ENCODE measurements at regions not wholly inside any gene's neighbourhood (a gene's known extent, or its start where the extent isn't known, plus 50 kb on each side); places are given as distances from the start of the nearest gene placed in this dataset.

DNA sequence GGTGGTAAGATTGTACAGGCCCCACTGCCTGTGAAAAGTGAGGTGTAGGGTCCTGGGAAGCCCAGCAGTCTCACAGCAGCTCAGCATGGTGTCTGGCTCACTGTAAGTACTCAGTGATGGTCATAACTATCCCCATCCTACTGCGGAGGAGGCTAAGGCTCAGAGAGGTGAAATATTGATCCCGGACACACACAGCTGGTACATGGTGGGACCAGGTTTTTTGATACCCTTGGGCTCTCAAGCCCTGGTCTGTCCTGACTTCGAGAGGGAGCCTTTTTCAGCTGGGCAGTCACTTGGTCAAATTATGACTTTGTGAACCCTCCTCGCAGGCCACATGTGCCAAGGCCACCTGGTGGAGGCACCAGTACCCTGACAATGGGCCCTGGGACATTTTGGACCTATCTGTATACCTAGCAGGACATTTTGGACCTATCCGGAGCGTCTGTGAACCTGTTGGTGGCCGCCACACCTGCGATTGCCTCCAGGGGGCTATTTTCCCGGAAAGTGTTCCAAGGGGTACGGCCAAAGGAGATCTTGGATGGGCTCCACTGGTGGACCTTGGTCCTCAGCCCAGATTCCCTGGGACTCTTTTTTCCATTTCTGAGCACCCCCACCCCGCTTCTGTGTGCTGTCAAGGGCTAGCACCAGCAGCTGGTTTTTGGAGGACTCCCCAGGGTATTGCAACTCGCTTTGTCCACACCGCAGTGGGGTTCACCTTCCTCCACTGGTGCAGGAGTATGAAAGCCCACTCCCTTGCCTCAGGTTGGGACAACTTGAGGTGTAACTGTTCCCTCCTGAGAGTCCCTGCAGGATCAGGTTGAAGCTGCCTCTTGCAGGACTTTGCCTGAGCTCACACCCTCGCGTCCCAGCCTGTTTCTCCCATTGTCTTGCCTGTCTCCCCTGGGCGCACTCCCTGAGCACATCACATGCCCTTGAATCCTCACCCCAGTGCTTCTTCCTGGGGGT lies 83.6 kb upstream of the NKD1 start:
- H3K36me3 ChIP-seq, result no peaks in the 10 kb centered on the region
- no peak for DNase-seq (ENCODE audit: low read depth in 1 of 2, low spot score in 2 of 2)

DNA sequence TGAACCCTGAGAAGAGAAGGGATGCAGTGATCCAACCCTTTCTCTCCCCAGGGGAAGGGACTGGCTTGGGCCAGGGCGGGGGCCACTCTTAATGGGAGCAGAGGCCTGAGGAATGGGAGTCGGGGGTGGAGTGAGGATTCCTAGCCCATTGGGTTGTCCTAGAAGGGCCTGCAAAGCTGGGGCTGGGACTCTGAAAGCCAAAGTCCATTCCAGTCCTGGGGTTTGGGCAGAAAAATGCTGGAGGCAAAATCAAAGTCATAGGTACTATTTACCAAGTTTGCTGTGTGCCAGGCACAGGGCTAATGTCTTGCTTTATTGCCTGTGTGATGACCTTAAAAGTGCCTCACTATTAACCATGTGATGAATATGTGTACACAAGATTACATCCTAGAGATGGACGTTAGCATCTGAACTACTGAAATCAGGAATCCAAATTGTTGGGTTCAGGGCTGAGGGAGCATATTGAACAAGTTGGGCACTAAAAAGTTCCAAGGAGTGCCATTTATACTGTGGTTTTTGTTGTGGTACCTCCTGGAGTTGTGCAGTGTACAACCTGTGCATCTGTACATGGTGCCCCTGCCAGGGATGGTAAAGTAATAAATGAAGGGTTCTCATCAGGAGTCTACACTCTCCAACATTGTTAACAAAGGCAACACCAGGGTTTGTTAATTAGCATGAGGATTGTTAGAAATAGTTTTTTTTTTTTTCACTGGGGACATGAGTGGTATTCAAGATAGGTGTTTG lies 84.4 kb upstream of the NKD1 start:
- Histone ChIP-seq H3K27ac (no peak overlapping the region), H3K36me3 (no peaks in the 10 kb centered on the region), H3K9me3 (replicated peaks) (no peaks in the 10 kb centered on the region), H3K4me3 (no peak overlapping the region), H3K27me3 (replicated peaks) (peaks cover 26% of the 10 kb centered on the region), H3K4me1 (replicated peaks) (no peaks in the 10 kb centered on the region)
- DNase-seq (ENCODE audit: low read depth in 1 of 2, low spot score in 2 of 2), result no peak

More for the DNA sequence above, 83.6 kb upstream of the NKD1 start:
- Histone ChIP-seq H3K9me3 (replicated peaks) (no peaks in the 10 kb centered on the region), H3K4me1 (replicated peaks) (no peaks in the 10 kb centered on the region), H3K27me3 (replicated peaks) (peaks cover 28% of the 10 kb centered on the region), H3K4me3 (no peak overlapping the region), H3K27ac (no peak overlapping the region)

DNA sequence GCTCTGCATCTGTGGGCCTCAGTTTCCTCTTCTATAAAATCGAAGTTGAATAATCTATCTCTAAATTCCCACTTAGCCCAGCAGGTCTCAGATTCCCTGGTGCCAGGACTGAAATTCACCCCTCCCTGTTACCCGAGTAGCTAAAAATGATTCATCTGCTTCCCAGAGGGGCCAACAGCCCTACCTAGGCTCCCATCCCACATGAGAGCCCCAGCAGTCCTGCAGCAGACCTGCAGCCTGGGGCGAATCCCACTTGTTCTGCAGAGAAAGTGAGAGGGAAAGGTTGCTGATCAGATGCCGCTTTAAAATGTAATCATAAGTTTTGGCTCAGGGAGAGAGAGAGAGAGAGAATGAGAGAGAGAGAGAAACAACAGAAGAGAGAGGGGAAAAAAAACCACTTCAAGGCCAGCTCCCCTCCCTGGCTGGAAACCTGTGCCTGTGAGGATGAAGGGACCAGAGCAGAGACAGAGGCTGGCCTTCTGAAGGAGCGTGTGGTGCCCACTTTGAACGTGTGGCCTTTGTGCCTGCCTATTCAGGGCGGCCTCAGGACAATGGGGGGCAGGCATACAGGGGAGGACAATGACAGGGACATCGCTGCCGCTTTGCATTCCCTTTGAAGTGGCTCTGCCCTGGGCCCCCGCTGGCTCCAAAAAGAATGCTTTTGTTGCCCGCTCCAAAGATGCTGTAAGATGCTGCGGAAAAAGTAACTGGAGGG lies 85.2 kb upstream of the NKD1 start:
- no peaks in the 10 kb centered on the region for H3K36me3 ChIP-seq
- H3K27ac ChIP-seq, result no peak overlapping the region
- peaks cover 27% of the 10 kb centered on the region for H3K27me3 ChIP-seq (replicated peaks)
- no peak overlapping the region for H3K4me3 ChIP-seq
- DNase-seq (ENCODE audit: low read depth in 1 of 2, low spot score in 2 of 2), result no peak
- no peaks in the 10 kb centered on the region for H3K4me1 ChIP-seq (replicated peaks)
- H3K9me3 ChIP-seq (replicated peaks), result no peaks in the 10 kb centered on the region

DNA sequence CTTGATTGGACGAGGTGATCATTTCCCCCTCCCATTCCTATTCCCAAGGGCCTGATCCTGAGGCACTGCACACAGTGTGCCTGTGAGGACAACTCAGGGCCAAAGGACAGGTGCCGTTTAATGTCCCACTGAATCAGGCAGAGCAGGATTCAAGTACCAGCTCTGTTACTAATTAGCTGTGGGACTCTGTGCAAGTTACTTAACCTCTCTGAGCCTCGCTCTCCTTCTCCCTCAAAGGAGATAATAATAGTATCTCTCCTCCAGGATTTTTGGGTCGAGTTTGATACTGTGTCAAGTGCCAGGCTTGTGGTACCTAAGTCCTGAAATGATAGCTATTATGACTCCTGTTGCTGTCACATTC lies 86.8 kb upstream of the NKD1 start:
- H3K4me3 ChIP-seq, result no peak overlapping the region
- H3K4me1 ChIP-seq (replicated peaks), result no peaks in the 10 kb centered on the region
- peaks cover 19% of the 10 kb centered on the region for H3K27me3 ChIP-seq (replicated peaks)
- no peaks in the 10 kb centered on the region for H3K9me3 ChIP-seq (replicated peaks)
- H3K27ac ChIP-seq, result no peak overlapping the region
- DNase-seq (ENCODE audit: low read depth in 1 of 2, low spot score in 2 of 2), result no peak
- H3K36me3 ChIP-seq, result no peaks in the 10 kb centered on the region

DNA sequence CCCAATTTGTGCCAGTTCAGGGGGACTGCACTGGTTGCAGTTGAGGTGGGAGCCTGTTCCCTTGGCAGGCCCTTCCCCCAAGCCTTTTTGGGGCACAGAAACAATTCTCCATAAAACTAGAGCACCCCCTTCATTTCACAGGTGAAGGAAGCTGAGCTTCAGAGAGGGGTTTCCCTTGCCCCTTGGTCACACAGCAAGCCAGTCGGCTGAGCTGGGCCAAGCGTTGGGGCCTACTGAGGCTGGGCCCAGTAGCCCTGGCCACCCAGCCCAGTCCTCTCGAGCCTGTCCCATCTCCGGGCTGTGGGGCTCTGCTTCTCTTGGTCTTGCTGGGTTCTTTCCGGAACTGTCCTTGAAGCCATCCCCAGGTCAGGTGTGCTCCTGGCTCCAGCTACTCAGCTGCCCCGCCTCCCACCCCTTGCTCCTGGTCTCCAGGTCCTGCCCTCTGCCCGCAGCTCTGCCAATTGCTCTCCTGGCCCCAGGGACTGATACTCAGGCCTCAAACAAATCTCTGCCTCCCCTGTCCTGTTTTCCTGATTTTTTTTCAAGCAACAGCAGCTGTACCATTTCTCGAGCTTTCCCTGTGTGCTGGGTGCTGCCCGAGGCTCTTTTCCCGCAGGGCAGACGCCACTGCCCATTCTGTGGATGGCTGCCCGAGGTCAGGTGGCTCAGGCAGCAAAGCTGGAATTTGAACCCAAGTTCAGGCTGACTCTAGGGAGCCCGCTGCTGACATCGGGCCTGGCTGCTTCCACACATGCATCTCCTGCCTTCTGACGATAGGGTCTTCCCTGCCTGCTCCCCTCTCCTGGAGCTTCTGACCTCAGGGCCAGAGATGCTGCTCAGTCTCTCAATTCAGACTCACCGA lies 87.4 kb upstream of the NKD1 start:
- no peak overlapping the region for H3K4me3 ChIP-seq

DNA sequence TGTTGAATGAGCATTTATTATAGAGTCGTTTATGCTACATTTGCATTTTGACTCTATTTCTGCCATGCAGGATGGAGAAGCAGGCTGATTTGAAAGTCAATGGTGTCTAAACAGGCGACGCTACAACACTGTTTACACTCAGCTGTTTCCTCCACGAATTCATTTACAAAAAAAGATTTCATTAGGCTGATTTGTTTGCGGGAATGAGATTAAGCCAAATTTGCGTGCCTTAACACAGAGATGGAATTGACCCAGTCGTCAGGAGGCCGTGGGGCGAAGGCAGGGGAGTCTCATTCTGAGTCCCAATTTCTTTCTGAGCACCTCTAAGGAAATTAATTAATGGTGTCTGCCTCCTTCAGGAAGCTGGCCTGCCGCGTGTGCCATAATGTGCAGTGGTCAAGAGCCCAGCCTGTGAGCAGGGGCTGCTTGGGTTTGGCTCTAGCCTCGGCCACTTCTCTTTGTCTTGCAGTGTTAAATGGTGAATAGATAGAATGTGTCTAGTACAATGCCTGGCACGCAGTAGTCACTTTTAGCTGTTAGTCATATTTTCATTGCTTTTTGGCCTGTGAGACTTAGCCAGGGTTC lies 88.6 kb upstream of the NKD1 start:
- no peak for DNase-seq (ENCODE audit: low read depth in 1 of 2, low spot score in 2 of 2)
- no peak overlapping the region for H3K27ac ChIP-seq
- no peaks in the 10 kb centered on the region for H3K36me3 ChIP-seq
- H3K4me1 ChIP-seq (replicated peaks), result no peaks in the 10 kb centered on the region
- H3K27me3 ChIP-seq (replicated peaks), result peaks cover 18% of the 10 kb centered on the region
- H3K9me3 ChIP-seq (replicated peaks), result no peaks in the 10 kb centered on the region
- no peak overlapping the region for H3K4me3 ChIP-seq

More for the DNA sequence above, 87.4 kb upstream of the NKD1 start:
- Histone ChIP-seq H3K36me3 (no peaks in the 10 kb centered on the region), H3K9me3 (replicated peaks) (no peaks in the 10 kb centered on the region), H3K27ac (no peak overlapping the region), H3K4me1 (replicated peaks) (no peaks in the 10 kb centered on the region), H3K27me3 (replicated peaks) (peaks cover 18% of the 10 kb centered on the region)
- no peak for DNase-seq (ENCODE audit: low read depth in 1 of 2, low spot score in 2 of 2)

DNA sequence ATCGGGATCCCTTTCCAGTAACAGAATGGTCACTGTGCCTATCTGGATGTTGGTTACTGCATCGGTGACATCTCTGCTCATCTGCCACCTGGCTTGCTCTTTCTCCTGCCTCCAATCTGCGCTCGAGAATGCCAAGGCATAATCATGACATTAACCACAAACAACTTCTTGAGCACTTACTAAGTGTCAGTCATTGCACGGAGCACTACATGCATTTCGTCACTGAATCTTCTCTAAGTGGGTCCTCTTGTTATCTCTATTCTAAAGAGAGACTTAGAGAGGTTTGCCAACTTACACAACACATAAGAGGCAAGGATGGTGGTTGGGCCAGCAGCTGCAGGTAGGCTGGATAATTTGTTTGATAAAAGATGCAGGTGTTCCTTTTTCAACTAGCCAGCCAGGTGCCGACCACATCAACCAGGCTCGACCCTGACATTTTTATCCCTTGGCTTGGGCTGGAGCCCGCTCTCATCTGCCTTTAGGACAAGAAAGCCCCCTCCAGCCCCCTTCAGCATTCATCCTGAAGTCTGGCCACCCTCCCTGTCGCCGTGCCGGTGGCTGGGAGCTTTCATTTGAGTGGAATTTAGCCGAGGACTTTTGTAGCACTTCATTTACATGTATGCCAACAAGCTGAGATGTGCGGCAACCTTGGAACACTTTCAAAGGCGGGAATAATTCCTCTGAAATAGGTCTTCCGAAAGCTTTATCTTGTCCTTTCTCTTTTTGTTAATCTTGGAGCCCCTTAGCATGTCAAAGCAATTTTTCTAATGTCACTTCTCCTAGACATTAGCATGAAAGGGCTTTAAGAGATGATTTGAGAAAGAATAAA lies 89.3 kb upstream of the NKD1 start:
- Histone ChIP-seq H3K27ac (no peak overlapping the region), H3K4me3 (no peak overlapping the region), H3K36me3 (no peaks in the 10 kb centered on the region), H3K27me3 (replicated peaks) (peaks cover 18% of the 10 kb centered on the region), H3K9me3 (replicated peaks) (no peaks in the 10 kb centered on the region), H3K4me1 (replicated peaks) (no peaks in the 10 kb centered on the region)
- no peak for DNase-seq (ENCODE audit: low read depth in 1 of 2, low spot score in 2 of 2)

DNA sequence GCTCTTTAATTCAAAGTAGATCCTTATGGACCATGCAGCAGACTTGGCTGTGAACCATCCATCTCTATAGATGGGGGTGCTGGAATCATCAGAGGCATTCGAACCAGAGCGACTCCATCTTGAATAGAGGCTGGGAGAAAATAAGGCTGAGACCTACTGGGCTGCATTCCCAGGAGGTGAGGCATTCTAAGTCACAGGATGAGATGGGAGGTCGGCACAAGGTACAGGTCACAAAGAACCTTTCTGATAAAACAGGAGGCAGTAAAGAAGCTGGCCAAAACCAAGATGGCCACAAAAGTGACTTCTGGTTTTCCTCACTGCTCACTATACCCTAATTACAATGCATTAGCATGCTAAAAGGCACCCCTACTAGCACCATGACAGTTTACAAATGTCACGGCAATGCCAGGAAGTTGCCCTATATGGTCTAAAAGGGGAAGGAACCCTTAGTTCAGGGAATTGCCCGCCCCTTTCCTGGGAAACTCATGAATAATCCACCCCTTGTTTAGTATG lies 89.2 kb upstream of the BRD7 start:
- Histone ChIP-seq H3K36me3 (no peaks in the 10 kb centered on the region), H3K27me3 (replicated peaks) (peaks cover 15% of the 10 kb centered on the region), H3K9me3 (replicated peaks) (no peaks in the 10 kb centered on the region), H3K4me1 (replicated peaks) (no peaks in the 10 kb centered on the region), H3K27ac (no peak overlapping the region), H3K4me3 (no peak overlapping the region)
- no peak for DNase-seq (ENCODE audit: low read depth in 1 of 2, low spot score in 2 of 2)

DNA sequence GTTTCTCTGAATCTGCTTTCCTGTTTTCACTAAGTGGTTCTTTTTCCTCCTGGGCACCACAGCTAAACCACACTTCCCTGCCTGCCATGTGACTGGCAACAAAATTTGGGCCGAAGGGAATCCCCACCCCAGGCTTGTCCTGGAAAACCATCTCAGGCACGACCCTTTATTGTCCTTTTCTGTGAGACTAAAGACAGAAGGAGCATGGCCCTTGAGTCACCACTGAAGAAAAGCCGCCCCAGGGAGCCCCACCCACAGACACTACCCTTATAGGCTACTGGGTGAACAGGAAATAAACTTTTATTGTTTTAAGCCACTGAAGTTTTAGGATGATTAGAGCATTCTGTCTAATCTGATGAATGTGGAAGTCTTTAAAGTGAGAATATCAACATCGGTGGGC lies 88.6 kb upstream of the BRD7 start:
- Histone ChIP-seq H3K36me3 (no peaks in the 10 kb centered on the region), H3K4me3 (no peak overlapping the region), H3K27ac (no peak overlapping the region), H3K9me3 (replicated peaks) (no peaks in the 10 kb centered on the region), H3K4me1 (replicated peaks) (no peaks in the 10 kb centered on the region), H3K27me3 (replicated peaks) (peaks cover 15% of the 10 kb centered on the region)
- DNase-seq (ENCODE audit: low read depth in 1 of 2, low spot score in 2 of 2), result no peak

DNA sequence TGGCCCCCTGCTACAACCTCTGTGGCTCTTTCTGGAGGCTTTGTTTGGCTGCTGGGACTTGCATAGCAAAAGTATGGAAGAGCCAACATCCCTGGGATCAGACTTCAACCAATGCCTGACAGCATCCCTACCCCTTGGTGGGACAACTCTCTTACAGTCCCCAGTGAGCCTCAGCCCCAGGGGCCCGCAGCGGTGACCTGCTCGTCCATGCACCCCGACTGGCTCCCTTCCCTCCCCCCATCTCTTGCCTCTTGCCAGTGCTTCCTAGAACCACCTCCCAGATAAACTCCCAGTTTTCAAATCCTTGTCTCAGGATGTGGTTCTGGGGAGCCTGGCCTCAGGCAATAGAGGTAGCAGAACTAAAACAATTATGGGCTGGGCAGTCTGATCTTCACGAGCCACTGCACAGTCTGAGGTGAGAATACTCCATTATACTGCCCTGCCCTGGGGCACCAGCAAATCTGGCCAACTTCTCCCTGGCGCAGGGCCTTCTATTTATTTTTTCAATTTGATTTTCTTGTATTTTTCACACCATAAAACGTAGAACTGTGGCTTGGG lies 86.6 kb upstream of the BRD7 start:
- Histone ChIP-seq H3K36me3 (no peaks in the 10 kb centered on the region), H3K9me3 (replicated peaks) (no peaks in the 10 kb centered on the region), H3K4me3 (no peak overlapping the region), H3K4me1 (replicated peaks) (no peaks in the 10 kb centered on the region), H3K27me3 (replicated peaks) (peaks cover 15% of the 10 kb centered on the region), H3K27ac (no peak overlapping the region)
- DNase-seq (ENCODE audit: low read depth in 1 of 2, low spot score in 2 of 2), result no peak

DNA sequence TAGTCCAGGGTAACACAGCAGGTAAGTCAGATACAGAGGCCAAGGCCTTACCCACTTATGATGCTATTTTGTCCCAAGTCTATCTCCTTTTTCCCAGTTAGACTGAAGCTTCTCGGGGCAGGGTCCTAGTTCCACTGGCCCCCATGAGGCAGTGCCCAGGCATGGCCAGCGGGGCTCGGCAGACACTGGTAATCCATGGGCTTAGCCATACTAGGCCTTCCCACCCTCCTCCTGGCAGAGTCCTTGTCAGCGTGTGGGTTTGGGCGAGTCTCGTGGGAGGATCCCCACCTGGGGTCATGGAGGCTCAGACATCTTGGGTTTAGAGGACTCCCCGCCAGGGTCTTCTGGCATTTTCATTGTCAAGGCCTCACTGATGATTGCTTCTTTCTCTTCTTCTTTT lies 84.7 kb upstream of the BRD7 start:
- Histone ChIP-seq H3K4me1 (replicated peaks) (no peaks in the 10 kb centered on the region), H3K27ac (no peak overlapping the region), H3K9me3 (replicated peaks) (no peaks in the 10 kb centered on the region), H3K4me3 (no peak overlapping the region), H3K27me3 (replicated peaks) (peaks cover 10% of the 10 kb centered on the region; the same call in 1 of the 2 replicates), H3K36me3 (no peaks in the 10 kb centered on the region)
- DNase-seq (ENCODE audit: low read depth in 1 of 2, low spot score in 2 of 2), result no peak

DNA sequence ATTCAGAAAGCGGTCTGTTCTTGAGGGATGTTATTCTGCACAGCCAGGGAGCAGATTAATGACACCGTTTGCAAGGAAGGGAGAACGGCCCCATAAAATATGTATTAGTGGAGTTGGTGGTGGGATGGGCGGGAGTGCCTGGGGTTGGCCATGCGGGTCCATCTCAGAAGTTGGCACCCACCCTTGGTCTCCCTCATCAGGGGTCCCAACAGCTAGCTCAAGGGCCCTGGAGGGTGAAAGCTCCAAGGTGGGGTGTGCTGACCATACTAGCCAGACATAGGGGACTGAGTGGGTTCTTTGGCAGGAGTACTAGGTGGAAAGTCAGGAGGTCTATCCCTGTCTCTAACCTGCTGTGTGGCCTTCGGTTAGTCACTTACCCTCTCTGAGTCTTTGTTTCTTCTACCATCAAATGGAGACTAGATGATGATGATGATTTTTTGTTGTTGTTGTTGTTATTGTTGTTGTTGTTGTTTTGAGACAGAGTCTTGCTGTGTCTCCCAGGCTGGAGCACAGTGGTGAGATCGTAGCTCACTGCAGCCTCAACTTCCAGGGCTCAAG lies 83.2 kb upstream of the BRD7 start:
- Histone ChIP-seq H3K9me3 (replicated peaks) (no peaks in the 10 kb centered on the region), H3K27me3 (replicated peaks) (no peaks in the 10 kb centered on the region), H3K36me3 (no peaks in the 10 kb centered on the region), H3K27ac (no peak overlapping the region), H3K4me1 (replicated peaks) (no peaks in the 10 kb centered on the region), H3K4me3 (no peak overlapping the region)
- DNase-seq (ENCODE audit: low read depth in 1 of 2, low spot score in 2 of 2), result no peak
